ENCODE measurements at regions not wholly inside any gene's neighbourhood (a gene's known extent, or its start where the extent isn't known, plus 50 kb on each side); places are given as distances from the start of the nearest gene placed in this dataset.

DNA sequence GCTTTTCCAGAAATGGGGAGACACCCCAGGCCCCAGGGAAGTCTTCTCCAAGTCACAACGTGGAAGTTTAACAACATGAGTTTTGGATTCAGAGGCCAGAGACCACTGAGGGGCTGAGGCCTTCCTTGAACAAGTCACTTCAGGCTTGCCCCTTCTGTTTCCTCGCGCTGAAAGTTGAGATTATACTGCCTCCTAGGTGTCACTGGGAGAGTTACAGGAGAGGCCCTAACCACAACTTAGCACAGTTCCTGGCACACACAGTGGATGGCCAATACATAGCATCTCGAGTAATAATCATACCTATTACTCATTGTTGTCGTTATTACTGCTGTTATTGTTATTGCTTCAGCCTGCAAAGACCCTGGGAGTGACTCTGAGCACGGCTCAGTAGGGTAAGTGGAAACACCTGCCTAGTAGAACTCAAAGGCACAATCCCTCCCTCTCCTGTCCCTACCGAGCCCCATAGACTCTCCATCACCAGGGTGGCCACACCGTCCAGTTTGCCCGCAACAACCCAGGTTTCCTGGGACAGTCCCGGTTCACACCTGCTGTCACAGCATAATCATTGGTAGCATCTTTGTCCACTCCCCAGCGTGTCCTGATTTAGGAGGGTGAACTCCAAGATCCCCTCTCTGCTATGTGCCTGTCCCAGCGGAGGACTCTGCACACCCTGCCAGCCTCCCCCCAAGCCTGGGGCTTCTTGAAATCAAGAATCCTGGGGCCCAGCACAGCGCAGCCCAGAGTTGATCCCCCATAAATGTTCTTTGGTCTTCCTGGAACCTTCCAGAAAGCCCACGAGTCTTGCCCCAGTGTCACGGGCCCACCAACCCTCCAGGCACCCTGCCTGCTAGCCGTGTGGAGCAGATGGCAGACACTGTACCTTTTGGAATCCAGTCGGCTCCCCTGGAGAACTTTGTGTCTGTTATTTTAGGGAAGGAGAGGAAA, 85.0 kb downstream of the SYNE3 start:
- H3K9me3 Mint-ChIP-seq = peaks cover 4% of the 10 kb centered on the region
- WGBS, 2 experiments (ENCODE audit: insufficient coverage in 1 of 2, insufficient read length in 1 of 2) = 74 to 87% methylated on average over 8 to 17 of the region's 17 CpGs
- no peaks in the 10 kb centered on the region for H3K27me3 Mint-ChIP-seq (ENCODE audit: insufficient read depth)
- no peaks in the 10 kb centered on the region for H3K4me1 ChIP-seq (ENCODE audit: control insufficient read depth, insufficient read depth, low read length)
- no peak overlapping the region for H3K27ac ChIP-seq (ENCODE audit: low read depth, low read length)
- TF ChIP-seq, protein P1, sequence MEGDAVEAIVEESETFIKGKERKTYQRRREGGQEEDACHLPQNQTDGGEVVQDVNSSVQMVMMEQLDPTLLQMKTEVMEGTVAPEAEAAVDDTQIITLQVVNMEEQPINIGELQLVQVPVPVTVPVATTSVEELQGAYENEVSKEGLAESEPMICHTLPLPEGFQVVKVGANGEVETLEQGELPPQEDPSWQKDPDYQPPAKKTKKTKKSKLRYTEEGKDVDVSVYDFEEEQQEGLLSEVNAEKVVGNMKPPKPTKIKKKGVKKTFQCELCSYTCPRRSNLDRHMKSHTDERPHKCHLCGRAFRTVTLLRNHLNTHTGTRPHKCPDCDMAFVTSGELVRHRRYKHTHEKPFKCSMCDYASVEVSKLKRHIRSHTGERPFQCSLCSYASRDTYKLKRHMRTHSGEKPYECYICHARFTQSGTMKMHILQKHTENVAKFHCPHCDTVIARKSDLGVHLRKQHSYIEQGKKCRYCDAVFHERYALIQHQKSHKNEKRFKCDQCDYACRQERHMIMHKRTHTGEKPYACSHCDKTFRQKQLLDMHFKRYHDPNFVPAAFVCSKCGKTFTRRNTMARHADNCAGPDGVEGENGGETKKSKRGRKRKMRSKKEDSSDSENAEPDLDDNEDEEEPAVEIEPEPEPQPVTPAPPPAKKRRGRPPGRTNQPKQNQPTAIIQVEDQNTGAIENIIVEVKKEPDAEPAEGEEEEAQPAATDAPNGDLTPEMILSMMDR (conservative IDR thresholded peaks at IDR 0.05) = peak; percentile 82
- H3K4me3 Mint-ChIP-seq = no peak overlapping the region
- no peaks in the 10 kb centered on the region for H3K27me3 ChIP-seq (ENCODE audit: control insufficient read depth, insufficient read depth, low read length, poor library complexity, severe bottlenecking)
- peaks cover 11% of the 10 kb centered on the region for H3K36me3 Mint-ChIP-seq (ENCODE audit: low read depth)
- peaks cover 14% of the 10 kb centered on the region for H3K9me3 ChIP-seq (ENCODE audit: control insufficient read depth, low read length)
- no peak overlapping the region for H3K9ac ChIP-seq (ENCODE audit: extremely low read depth, low read length, poor library complexity, severe bottlenecking)
- peaks cover 30% of the 10 kb centered on the region for H3K36me3 ChIP-seq (ENCODE audit: control insufficient read depth, insufficient read depth, low read length)
- DNase-seq = peak; percentile 77
- no peak overlapping the region for H3K27ac Mint-ChIP-seq
- no peak overlapping the region for H3K4me3 ChIP-seq (ENCODE audit: low read length)
- H3K4me1 Mint-ChIP-seq = no peaks in the 10 kb centered on the region

DNA sequence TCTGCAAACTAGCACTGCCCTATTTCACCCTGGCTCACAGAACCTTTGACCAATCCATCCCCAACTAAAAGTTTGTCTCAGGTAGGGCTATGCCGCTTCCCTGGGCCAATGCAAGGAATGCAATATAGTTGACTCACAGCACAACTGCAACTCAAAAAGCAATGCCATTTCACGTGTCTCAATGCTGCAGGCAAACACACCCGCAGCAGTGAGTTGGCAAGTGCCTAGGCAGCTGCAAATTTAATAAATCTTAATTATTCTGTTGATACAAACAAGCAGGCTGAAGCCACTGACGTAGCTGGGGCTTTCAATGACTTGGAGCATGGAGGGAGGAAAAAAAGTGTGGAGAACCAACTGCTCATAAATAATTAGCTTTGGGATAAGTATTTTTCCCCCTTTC, 87.9 kb downstream of the SYNE3 start:
- no peak overlapping the region for H3K27ac ChIP-seq (ENCODE audit: low read depth, low read length)
- Mint-ChIP-seq H3K4me3 (no peak overlapping the region), H3K4me1 (no peaks in the 10 kb centered on the region), H3K9me3 (no peaks in the 10 kb centered on the region), H3K27me3 (ENCODE audit: insufficient read depth) (no peaks in the 10 kb centered on the region), H3K36me3 (ENCODE audit: low read depth) (no peaks in the 10 kb centered on the region), H3K27ac (no peak overlapping the region)
- no peak overlapping the region for H3K4me3 ChIP-seq (ENCODE audit: low read length)
- H3K4me1 ChIP-seq (ENCODE audit: control insufficient read depth, insufficient read depth, low read length) = peaks cover 4% of the 10 kb centered on the region
- 91 to 100% methylated on average over 4 of the region's 4 CpGs for WGBS, 2 experiments (ENCODE audit: insufficient coverage in 1 of 2, insufficient read length in 1 of 2)
- H3K9ac ChIP-seq (ENCODE audit: extremely low read depth, low read length, poor library complexity, severe bottlenecking) = no peak overlapping the region
- no peaks in the 10 kb centered on the region for H3K9me3 ChIP-seq (ENCODE audit: control insufficient read depth, low read length)
- no peaks in the 10 kb centered on the region for H3K27me3 ChIP-seq (ENCODE audit: control insufficient read depth, insufficient read depth, low read length, poor library complexity, severe bottlenecking)
- DNase-seq = no peak
- H3K36me3 ChIP-seq (ENCODE audit: control insufficient read depth, insufficient read depth, low read length) = peaks cover 16% of the 10 kb centered on the region
- TF ChIP-seq, protein P1 (conservative IDR thresholded peaks at IDR 0.05) = no peak

DNA sequence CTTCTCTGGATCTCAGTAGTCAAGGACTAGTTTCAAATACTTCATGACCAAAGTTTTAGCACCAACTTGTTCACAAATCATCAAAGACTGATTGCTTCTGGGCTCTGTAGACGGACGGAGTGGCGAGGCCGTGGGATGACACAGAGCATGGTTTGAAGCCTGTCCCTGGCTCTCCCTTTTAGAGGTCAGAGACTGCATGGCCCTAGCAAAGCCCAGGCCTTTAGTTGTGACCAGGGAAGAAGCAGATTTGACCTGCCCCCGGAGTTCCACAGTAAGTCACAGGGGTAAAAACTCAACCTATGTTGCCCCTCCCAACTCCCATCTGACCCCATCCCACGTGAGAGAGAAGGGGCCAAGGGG, 90.4 kb downstream of the SYNE3 start:
- Histone ChIP-seq H3K4me3 (ENCODE audit: low read length) (no peak overlapping the region), H3K27ac (ENCODE audit: low read depth, low read length) (no peak overlapping the region), H3K9ac (ENCODE audit: extremely low read depth, low read length, poor library complexity, severe bottlenecking) (no peak overlapping the region), H3K36me3 (ENCODE audit: control insufficient read depth, insufficient read depth, low read length) (peaks cover 16% of the 10 kb centered on the region), H3K9me3 (ENCODE audit: control insufficient read depth, low read length) (no peaks in the 10 kb centered on the region), H3K4me1 (ENCODE audit: control insufficient read depth, insufficient read depth, low read length) (peaks cover 4% of the 10 kb centered on the region), H3K27me3 (ENCODE audit: control insufficient read depth, insufficient read depth, low read length, poor library complexity, severe bottlenecking) (no peaks in the 10 kb centered on the region)
- no peak overlapping the region for H3K4me3 Mint-ChIP-seq
- no peaks in the 10 kb centered on the region for H3K4me1 Mint-ChIP-seq
- peaks cover 4% of the 10 kb centered on the region for H3K36me3 Mint-ChIP-seq (ENCODE audit: low read depth)
- 91% methylated on average over 4 to 5 of the region's 6 CpGs for WGBS, 2 experiments (ENCODE audit: insufficient coverage in 1 of 2, insufficient read length in 1 of 2)
- TF ChIP-seq, protein P1 (conservative IDR thresholded peaks at IDR 0.05) = no peak
- DNase-seq = no peak
- no peak overlapping the region for H3K27ac Mint-ChIP-seq
- H3K27me3 Mint-ChIP-seq (ENCODE audit: insufficient read depth) = peaks cover 2% of the 10 kb centered on the region
- H3K9me3 Mint-ChIP-seq = no peaks in the 10 kb centered on the region
